ENCODE measurements at regions not wholly inside any gene's neighbourhood (a gene's known extent, or its start where the extent isn't known, plus 50 kb on each side); places are given as distances from the start of the nearest gene placed in this dataset.

DNA sequence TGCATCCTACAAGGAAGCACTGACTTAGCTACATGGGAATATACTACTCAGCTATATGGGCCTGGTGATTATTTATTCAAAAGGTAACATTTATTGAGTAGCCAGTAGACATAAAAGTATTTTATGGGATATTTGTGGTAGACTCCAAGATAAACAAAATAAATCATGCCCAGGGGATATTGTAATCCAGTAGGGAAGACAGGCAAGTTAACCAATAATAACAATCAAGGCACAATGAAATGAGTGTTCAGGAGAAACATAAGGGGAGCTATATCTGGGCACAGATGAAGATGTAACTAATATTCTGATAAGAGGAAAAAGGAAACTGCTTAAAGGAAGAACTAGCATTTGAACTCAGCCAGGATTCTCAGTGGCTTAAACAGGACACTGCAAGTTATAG is 161.4 kb upstream of the MTNR1B start:
- H3K9me3 ChIP-seq, result no peaks in the 10 kb centered on the region
- no peaks in the 10 kb centered on the region for H3K36me3 ChIP-seq
- DNase-seq, result no peak
- intact Hi-C loops (cut with DNase I), result no loop called here
- TF ChIP-seq EP300 (IDR thresholded peaks at IDR 0.05) (no peak), POLR2A (IDR thresholded peaks at IDR 0.05) (no peak)
- TF ChIP-seq, protein P1, sequence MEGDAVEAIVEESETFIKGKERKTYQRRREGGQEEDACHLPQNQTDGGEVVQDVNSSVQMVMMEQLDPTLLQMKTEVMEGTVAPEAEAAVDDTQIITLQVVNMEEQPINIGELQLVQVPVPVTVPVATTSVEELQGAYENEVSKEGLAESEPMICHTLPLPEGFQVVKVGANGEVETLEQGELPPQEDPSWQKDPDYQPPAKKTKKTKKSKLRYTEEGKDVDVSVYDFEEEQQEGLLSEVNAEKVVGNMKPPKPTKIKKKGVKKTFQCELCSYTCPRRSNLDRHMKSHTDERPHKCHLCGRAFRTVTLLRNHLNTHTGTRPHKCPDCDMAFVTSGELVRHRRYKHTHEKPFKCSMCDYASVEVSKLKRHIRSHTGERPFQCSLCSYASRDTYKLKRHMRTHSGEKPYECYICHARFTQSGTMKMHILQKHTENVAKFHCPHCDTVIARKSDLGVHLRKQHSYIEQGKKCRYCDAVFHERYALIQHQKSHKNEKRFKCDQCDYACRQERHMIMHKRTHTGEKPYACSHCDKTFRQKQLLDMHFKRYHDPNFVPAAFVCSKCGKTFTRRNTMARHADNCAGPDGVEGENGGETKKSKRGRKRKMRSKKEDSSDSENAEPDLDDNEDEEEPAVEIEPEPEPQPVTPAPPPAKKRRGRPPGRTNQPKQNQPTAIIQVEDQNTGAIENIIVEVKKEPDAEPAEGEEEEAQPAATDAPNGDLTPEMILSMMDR (IDR thresholded peaks at IDR 0.05), result no peak
- no peak overlapping the region for H3K4me3 ChIP-seq
- no peaks in the 10 kb centered on the region for H3K27me3 ChIP-seq
- H3K27ac ChIP-seq, result no peak overlapping the region
- no peaks in the 10 kb centered on the region for H3K4me1 ChIP-seq (ENCODE audit: insufficient read depth)

DNA sequence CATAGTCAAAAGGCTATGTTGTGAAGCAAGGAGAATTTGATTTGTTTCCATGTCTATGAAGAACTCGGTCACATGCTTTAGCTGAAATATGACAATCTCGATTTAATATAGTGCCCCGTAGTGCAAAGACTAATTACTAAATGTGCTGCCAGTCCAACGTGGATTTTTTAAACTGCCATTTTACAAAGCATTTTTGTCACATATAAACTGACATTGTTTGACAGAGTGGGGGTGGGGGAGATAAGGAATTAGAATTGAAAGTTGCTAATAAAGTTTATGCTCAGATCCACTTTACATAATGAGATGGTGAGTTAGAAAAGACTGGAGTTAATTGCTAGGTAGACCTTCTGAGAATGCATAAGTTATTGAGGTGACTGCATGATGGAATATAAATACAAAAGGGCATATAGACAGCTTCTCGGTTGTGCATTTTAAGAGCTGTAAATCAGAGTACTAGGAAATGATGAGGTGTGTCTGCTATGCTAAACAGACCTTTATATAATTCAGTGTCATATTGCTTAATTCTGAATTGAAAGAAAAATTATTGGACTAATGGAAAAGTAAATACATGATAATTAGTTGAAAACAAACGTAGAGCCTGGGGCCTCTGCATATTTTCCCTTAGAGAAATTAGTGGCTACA is 158.9 kb upstream of the MTNR1B start:
- TF ChIP-seq, protein P1 (IDR thresholded peaks at IDR 0.05), result no peak
- TF ChIP-seq POLR2A (IDR thresholded peaks at IDR 0.05) (no peak), EP300 (IDR thresholded peaks at IDR 0.05) (no peak)
- DNase-seq, result no peak
- H3K27ac ChIP-seq, result no peak overlapping the region
- intact Hi-C loops (cut with DNase I), result no loop called here
- no peaks in the 10 kb centered on the region for H3K27me3 ChIP-seq
- H3K4me3 ChIP-seq, result no peak overlapping the region
- H3K9me3 ChIP-seq, result no peaks in the 10 kb centered on the region
- WGBS, 3 donors, result 62 to 72% (median 63%) methylated on average over 6 of the region's 6 CpGs
- no peaks in the 10 kb centered on the region for H3K36me3 ChIP-seq
- no peaks in the 10 kb centered on the region for H3K4me1 ChIP-seq (ENCODE audit: insufficient read depth)

DNA sequence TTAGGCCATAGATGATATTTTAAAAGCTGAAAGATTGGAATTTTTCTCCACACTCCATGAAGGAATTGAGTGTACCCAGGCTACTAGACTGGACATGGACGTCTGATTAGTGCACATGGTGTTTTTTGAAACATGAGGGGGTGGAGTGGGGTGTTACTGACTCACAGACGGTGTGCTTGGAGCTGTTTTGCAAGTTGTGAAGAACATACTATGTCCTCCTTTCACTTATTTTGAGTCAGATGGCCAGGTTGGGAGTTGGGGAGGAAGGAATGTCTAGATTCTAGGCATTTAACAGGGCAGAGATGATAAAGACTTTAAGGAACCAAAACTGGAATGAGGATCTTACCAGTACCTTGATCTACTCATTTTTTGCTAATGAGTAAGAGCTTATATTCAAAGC is 158.1 kb upstream of the MTNR1B start:
- intact Hi-C loops (cut with DNase I), result no loop called here
- Histone ChIP-seq H3K27ac (no peak overlapping the region), H3K4me3 (no peak overlapping the region), H3K9me3 (no peaks in the 10 kb centered on the region), H3K4me1 (ENCODE audit: insufficient read depth) (no peaks in the 10 kb centered on the region), H3K27me3 (no peaks in the 10 kb centered on the region), H3K36me3 (no peaks in the 10 kb centered on the region)
- no peak for DNase-seq
- WGBS, 3 donors, result 13 to 34% (median 15%) methylated on average over 2 of the region's 2 CpGs
- TF ChIP-seq EP300 (IDR thresholded peaks at IDR 0.05), result no peak
- TF ChIP-seq POLR2A (IDR thresholded peaks at IDR 0.05), result no peak
- TF ChIP-seq, protein P1 (IDR thresholded peaks at IDR 0.05), result no peak

DNA sequence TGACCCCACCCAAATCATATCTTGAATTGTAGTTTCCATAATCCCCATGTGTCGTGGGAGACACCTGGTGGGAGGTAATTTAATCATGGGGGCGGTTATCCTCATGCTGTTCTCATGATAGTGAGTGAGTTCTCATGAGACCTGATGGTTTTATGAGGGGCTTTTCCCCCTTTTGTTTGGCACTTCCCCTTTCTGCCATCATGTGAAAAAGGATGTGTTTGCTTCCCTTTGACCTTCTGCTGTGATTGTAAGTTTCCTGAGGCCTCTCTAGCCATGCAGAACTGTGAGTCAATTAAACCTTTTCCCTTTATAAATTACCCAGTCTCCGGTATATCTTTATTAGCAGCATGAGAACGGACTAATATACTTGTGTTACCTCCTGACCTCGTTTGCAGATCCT is 156.6 kb upstream of the MTNR1B start:
- H3K36me3 ChIP-seq, result no peaks in the 10 kb centered on the region
- no peaks in the 10 kb centered on the region for H3K27me3 ChIP-seq
- TF ChIP-seq, protein P1 (IDR thresholded peaks at IDR 0.05), result no peak
- TF ChIP-seq EP300 (IDR thresholded peaks at IDR 0.05) (no peak), POLR2A (IDR thresholded peaks at IDR 0.05) (no peak)
- H3K9me3 ChIP-seq, result no peaks in the 10 kb centered on the region
- no peak overlapping the region for H3K4me3 ChIP-seq
- 70 to 78% (median 77%) methylated on average over 5 of the region's 5 CpGs for WGBS, 3 donors
- no peak overlapping the region for H3K27ac ChIP-seq
- no peak for DNase-seq
- intact Hi-C loops (cut with DNase I), result no loop called here
- no peaks in the 10 kb centered on the region for H3K4me1 ChIP-seq (ENCODE audit: insufficient read depth)
